ENCODE measurements at regions not wholly inside any gene's neighbourhood (a gene's known extent, or its start where the extent isn't known, plus 50 kb on each side); places are given as distances from the start of the nearest gene placed in this dataset.

GRCh38 chr7:26507108-26507987 is 215.7 kb downstream of the SNX10 start:
- no peaks in the 10 kb centered on the region for H3K36me3 Mint-ChIP-seq (ENCODE audit: low read depth)
- no peaks in the 10 kb centered on the region for H3K9me3 Mint-ChIP-seq
- no peak overlapping the region for H3K4me3 Mint-ChIP-seq
- no peaks in the 10 kb centered on the region for H3K4me1 Mint-ChIP-seq (ENCODE audit: low read depth)
- peaks cover 13% of the 10 kb centered on the region for H3K27me3 Mint-ChIP-seq (ENCODE audit: low read depth)
- DNase-seq (ENCODE audit: low spot score): no peak
- no peak overlapping the region for H3K27ac Mint-ChIP-seq

GRCh38 chr7:26508481-26508880 is 216.8 kb downstream of the SNX10 start:
- Mint-ChIP-seq H3K36me3 (ENCODE audit: low read depth) (no peaks in the 10 kb centered on the region), H3K4me1 (ENCODE audit: low read depth) (no peaks in the 10 kb centered on the region), H3K27ac (no peak overlapping the region), H3K4me3 (no peak overlapping the region), H3K27me3 (ENCODE audit: low read depth) (peaks cover 12% of the 10 kb centered on the region), H3K9me3 (no peaks in the 10 kb centered on the region)
- DNase-seq (ENCODE audit: low spot score): no peak

GRCh38 chr7:26508917-26509316 is 217.3 kb downstream of the SNX10 start:
- DNase-seq (ENCODE audit: low spot score): no peak
- no peaks in the 10 kb centered on the region for H3K4me1 Mint-ChIP-seq (ENCODE audit: low read depth)
- no peaks in the 10 kb centered on the region for H3K36me3 Mint-ChIP-seq (ENCODE audit: low read depth)
- H3K27ac Mint-ChIP-seq: no peak overlapping the region
- H3K4me3 Mint-ChIP-seq: no peak overlapping the region
- H3K9me3 Mint-ChIP-seq: no peaks in the 10 kb centered on the region
- peaks cover 10% of the 10 kb centered on the region for H3K27me3 Mint-ChIP-seq (ENCODE audit: low read depth)

- Mint-ChIP-seq H3K27me3 (ENCODE audit: low read depth) (peaks cover 8% of the 10 kb centered on the region), H3K4me3 (no peak overlapping the region), H3K27ac (no peak overlapping the region), H3K9me3 (no peaks in the 10 kb centered on the region), H3K4me1 (ENCODE audit: low read depth) (no peaks in the 10 kb centered on the region), H3K36me3 (ENCODE audit: low read depth) (no peaks in the 10 kb centered on the region)
- no peak for DNase-seq (ENCODE audit: low spot score)
Observed at GRCh38 chr7:26510231-26510957, 218.7 kb downstream of the SNX10 start.

- Mint-ChIP-seq H3K36me3 (ENCODE audit: low read depth) (no peaks in the 10 kb centered on the region), H3K9me3 (no peaks in the 10 kb centered on the region), H3K27ac (no peak overlapping the region), H3K4me1 (ENCODE audit: low read depth) (no peaks in the 10 kb centered on the region), H3K4me3 (no peak overlapping the region), H3K27me3 (ENCODE audit: low read depth) (peaks cover 8% of the 10 kb centered on the region)
- no peak for DNase-seq (ENCODE audit: low spot score)
Observed at GRCh38 chr7:26511866-26512265, 220.2 kb downstream of the SNX10 start.

- Mint-ChIP-seq H3K27me3 (ENCODE audit: low read depth) (peaks cover 8% of the 10 kb centered on the region), H3K36me3 (ENCODE audit: low read depth) (no peaks in the 10 kb centered on the region), H3K4me3 (no peak overlapping the region), H3K27ac (no peak overlapping the region), H3K4me1 (ENCODE audit: low read depth) (no peaks in the 10 kb centered on the region), H3K9me3 (no peaks in the 10 kb centered on the region)
- DNase-seq (ENCODE audit: low spot score): no peak
Observed at GRCh38 chr7:26512737-26513136, 221.1 kb downstream of the SNX10 start.

- Mint-ChIP-seq H3K27me3 (ENCODE audit: low read depth) (peaks cover 8% of the 10 kb centered on the region), H3K9me3 (no peaks in the 10 kb centered on the region), H3K36me3 (ENCODE audit: low read depth) (no peaks in the 10 kb centered on the region), H3K27ac (no peak overlapping the region), H3K4me3 (no peak overlapping the region), H3K4me1 (ENCODE audit: low read depth) (no peaks in the 10 kb centered on the region)
- no peak for DNase-seq (ENCODE audit: low spot score)
Observed at GRCh38 chr7:26513948-26514347, 222.3 kb downstream of the SNX10 start.

- H3K27me3 Mint-ChIP-seq (ENCODE audit: low read depth): peaks cover 8% of the 10 kb centered on the region
- no peaks in the 10 kb centered on the region for H3K36me3 Mint-ChIP-seq (ENCODE audit: low read depth)
- H3K9me3 Mint-ChIP-seq: no peaks in the 10 kb centered on the region
- H3K4me1 Mint-ChIP-seq (ENCODE audit: low read depth): no peaks in the 10 kb centered on the region
- H3K27ac Mint-ChIP-seq: no peak overlapping the region
- no peak overlapping the region for H3K4me3 Mint-ChIP-seq
- no peak for DNase-seq (ENCODE audit: low spot score)
Observed at GRCh38 chr7:26514633-26515032, 223.0 kb downstream of the SNX10 start.

GRCh38 chr7:26515314-26515842 is 223.7 kb downstream of the SNX10 start:
- peaks cover 6% of the 10 kb centered on the region for H3K27me3 Mint-ChIP-seq (ENCODE audit: low read depth)
- H3K36me3 Mint-ChIP-seq (ENCODE audit: low read depth): no peaks in the 10 kb centered on the region
- no peak for DNase-seq (ENCODE audit: low spot score)
- no peak overlapping the region for H3K4me3 Mint-ChIP-seq
- H3K4me1 Mint-ChIP-seq (ENCODE audit: low read depth): no peaks in the 10 kb centered on the region
- no peak overlapping the region for H3K27ac Mint-ChIP-seq
- no peaks in the 10 kb centered on the region for H3K9me3 Mint-ChIP-seq

- Mint-ChIP-seq H3K36me3 (ENCODE audit: low read depth) (no peaks in the 10 kb centered on the region), H3K4me1 (ENCODE audit: low read depth) (no peaks in the 10 kb centered on the region), H3K27me3 (ENCODE audit: low read depth) (peaks cover 8% of the 10 kb centered on the region), H3K4me3 (no peak overlapping the region), H3K9me3 (no peaks in the 10 kb centered on the region), H3K27ac (no peak overlapping the region)
- no peak for DNase-seq (ENCODE audit: low spot score)
Observed at GRCh38 chr7:26520483-26520882, 228.8 kb downstream of the SNX10 start.

GRCh38 chr7:26522633-26523032 is 231.0 kb downstream of the SNX10 start:
- Mint-ChIP-seq H3K9me3 (no peaks in the 10 kb centered on the region), H3K36me3 (ENCODE audit: low read depth) (no peaks in the 10 kb centered on the region), H3K4me1 (ENCODE audit: low read depth) (no peaks in the 10 kb centered on the region), H3K27ac (no peak overlapping the region), H3K27me3 (ENCODE audit: low read depth) (peaks cover 12% of the 10 kb centered on the region), H3K4me3 (no peak overlapping the region)
- DNase-seq (ENCODE audit: low spot score): no peak

GRCh38 chr7:26525398-26526264 is 234.0 kb downstream of the SNX10 start:
- H3K27me3 Mint-ChIP-seq (ENCODE audit: low read depth): peaks cover 12% of the 10 kb centered on the region
- no peaks in the 10 kb centered on the region for H3K36me3 Mint-ChIP-seq (ENCODE audit: low read depth)
- no peak for DNase-seq (ENCODE audit: low spot score)
- no peaks in the 10 kb centered on the region for H3K9me3 Mint-ChIP-seq
- no peaks in the 10 kb centered on the region for H3K4me1 Mint-ChIP-seq (ENCODE audit: low read depth)
- no peak overlapping the region for H3K4me3 Mint-ChIP-seq
- no peak overlapping the region for H3K27ac Mint-ChIP-seq

GRCh38 chr7:26526265-26526587 is 234.6 kb downstream of the SNX10 start:
- H3K36me3 Mint-ChIP-seq (ENCODE audit: low read depth): no peaks in the 10 kb centered on the region
- no peak overlapping the region for H3K4me3 Mint-ChIP-seq
- no peak for DNase-seq (ENCODE audit: low spot score)
- H3K9me3 Mint-ChIP-seq: no peaks in the 10 kb centered on the region
- H3K4me1 Mint-ChIP-seq (ENCODE audit: low read depth): no peaks in the 10 kb centered on the region
- H3K27me3 Mint-ChIP-seq (ENCODE audit: low read depth): peaks cover 13% of the 10 kb centered on the region
- H3K27ac Mint-ChIP-seq: no peak overlapping the region

- no peaks in the 10 kb centered on the region for H3K9me3 Mint-ChIP-seq
- peaks cover 28% of the 10 kb centered on the region for H3K27me3 Mint-ChIP-seq (ENCODE audit: low read depth)
- no peaks in the 10 kb centered on the region for H3K36me3 Mint-ChIP-seq (ENCODE audit: low read depth)
- no peak overlapping the region for H3K27ac Mint-ChIP-seq
- no peaks in the 10 kb centered on the region for H3K4me1 Mint-ChIP-seq (ENCODE audit: low read depth)
- no peak overlapping the region for H3K4me3 Mint-ChIP-seq
- no peak for DNase-seq (ENCODE audit: low spot score)
Observed at GRCh38 chr7:26531926-26532325, 240.3 kb downstream of the SNX10 start.

Measured in T-helper 2 cell treated with Interferon-gamma antibody and Interleukin-4, amounts not matched to agents 5 μg/mL and 100 μg/mL, for 36 hours (primary cell).